ENCODE measurements at regions not wholly inside any gene's neighbourhood (a gene's known extent, or its start where the extent isn't known, plus 50 kb on each side); places are given as distances from the start of the nearest gene placed in this dataset.
A peak's percentile ranks its signal among the peaks of the same experiment; 100 is the strongest.
"Not testable (repeated sequence)": the region's sequence is repeated elsewhere in the genome, so short reads cannot be mapped to it uniquely, and the experiment has no call there.

GRCh38 chr9:21533597-21533996 is 51.5 kb upstream of the IFNE start:
- no peaks in the 10 kb centered on the region for H3K4me1 Mint-ChIP-seq
- H3K36me3 Mint-ChIP-seq = no peaks in the 10 kb centered on the region
- no peak for DNase-seq
- no peak overlapping the region for H3K27ac Mint-ChIP-seq
- CTCF ChIA-PET = no interaction called here
- H3K9me3 Mint-ChIP-seq = no peaks in the 10 kb centered on the region
- H3K27me3 Mint-ChIP-seq = no peaks in the 10 kb centered on the region
- no peak overlapping the region for H3K4me3 Mint-ChIP-seq

DNA sequence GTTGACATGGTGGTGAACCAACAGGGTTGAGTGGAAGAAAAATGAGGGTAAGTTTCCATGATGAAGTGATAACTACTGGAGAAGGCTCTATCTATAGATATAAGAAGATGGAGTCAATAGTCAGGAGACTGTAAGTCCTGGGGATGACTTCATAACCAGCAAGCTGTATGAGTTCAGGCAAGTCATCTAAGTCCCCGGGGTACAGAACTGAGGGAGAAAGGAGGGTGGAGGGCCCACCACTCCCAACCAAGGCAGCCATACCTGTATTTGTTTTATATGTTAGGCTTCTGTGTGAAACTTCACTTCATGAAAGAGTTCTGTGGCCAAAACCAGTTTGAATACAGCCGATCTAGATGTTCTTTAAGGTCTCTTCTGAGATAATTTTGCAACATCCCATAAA is 53.3 kb upstream of the IFNE start:
- no peak overlapping the region for H3K27ac Mint-ChIP-seq
- H3K9me3 Mint-ChIP-seq = no peaks in the 10 kb centered on the region
- no peaks in the 10 kb centered on the region for H3K36me3 Mint-ChIP-seq
- H3K27me3 Mint-ChIP-seq = no peaks in the 10 kb centered on the region
- no peaks in the 10 kb centered on the region for H3K4me1 Mint-ChIP-seq
- H3K4me3 Mint-ChIP-seq = no peak overlapping the region
- CTCF ChIA-PET = no interaction called here
- DNase-seq = no peak

DNA sequence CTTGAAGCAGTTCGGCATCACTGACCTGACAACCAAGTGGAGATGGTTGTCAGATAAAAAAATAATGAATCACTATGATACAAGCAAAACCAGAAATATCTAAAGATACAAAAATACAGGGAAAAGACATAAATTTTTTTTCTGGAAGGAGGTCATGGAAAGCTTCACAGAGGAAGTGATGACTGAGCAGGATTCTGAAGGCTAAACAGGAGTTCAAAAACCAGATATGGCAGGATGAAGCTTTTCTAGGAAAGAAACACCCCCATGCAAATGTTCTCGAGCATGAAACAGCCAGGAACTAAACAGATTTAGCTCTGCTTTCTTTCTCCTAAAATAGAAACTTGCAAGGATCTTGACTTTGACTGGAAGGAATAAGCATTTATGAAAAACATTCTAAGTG is 60.7 kb upstream of the IFNE start:
- Mint-ChIP-seq H3K27me3 (no peaks in the 10 kb centered on the region), H3K4me1 (peaks cover 8% of the 10 kb centered on the region), H3K36me3 (peaks cover 2% of the 10 kb centered on the region), H3K27ac (no peak overlapping the region), H3K9me3 (no peaks in the 10 kb centered on the region), H3K4me3 (no peak overlapping the region)
- CTCF ChIA-PET = interaction anchor here (0.6 kb wide), 1 partner anchor 190 kb away, joined by 3 read pairs; no protein-coding TSS in a partner anchor
- DNase-seq = no peak

- Mint-ChIP-seq H3K4me1 (peaks cover 8% of the 10 kb centered on the region), H3K27ac (no peak overlapping the region), H3K9me3 (no peaks in the 10 kb centered on the region), H3K27me3 (no peaks in the 10 kb centered on the region), H3K4me3 (no peak overlapping the region), H3K36me3 (peaks cover 2% of the 10 kb centered on the region)
- CTCF ChIA-PET = interaction anchor here (0.6 kb wide), 1 partner anchor 189 kb away, joined by 3 read pairs; no protein-coding TSS in a partner anchor
- DNase-seq = no peak
Measured at GRCh38 chr9:21543187-21543586, 61.1 kb upstream of the IFNE start.

- not testable (repeated sequence) for H3K27ac Mint-ChIP-seq, H3K36me3 Mint-ChIP-seq, H3K9me3 Mint-ChIP-seq, H3K4me1 Mint-ChIP-seq, H3K4me3 Mint-ChIP-seq, H3K27me3 Mint-ChIP-seq, DNase-seq
- CTCF ChIA-PET = interaction anchor here (0.6 kb wide), 1 partner anchor 237 kb away, joined by 3 read pairs; no protein-coding TSS in a partner anchor
Measured at GRCh38 chr9:21543816-21544215, 61.7 kb upstream of the IFNE start.

DNA sequence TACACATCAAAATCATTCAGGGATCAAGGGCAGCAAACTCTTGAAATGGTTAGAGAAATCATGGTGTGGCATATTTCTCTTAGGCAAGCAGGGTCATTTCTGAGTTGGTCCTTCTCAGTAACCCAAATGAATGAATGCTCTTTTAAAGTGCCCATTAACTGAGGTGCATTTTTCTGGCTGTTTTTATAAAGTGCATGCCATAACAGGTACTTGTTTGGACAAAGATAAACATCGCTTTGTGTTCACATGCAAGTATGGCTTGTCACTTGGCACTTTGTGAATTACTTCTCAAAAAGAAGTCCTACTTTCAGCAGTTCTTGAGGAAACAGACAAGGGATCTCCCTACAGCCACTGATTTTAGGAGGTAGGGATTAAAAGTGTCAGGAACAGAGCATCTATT is 64.8 kb upstream of the IFNE start:
- DNase-seq = no peak
- H3K36me3 Mint-ChIP-seq = peaks cover 2% of the 10 kb centered on the region
- no peaks in the 10 kb centered on the region for H3K27me3 Mint-ChIP-seq
- peaks cover 22% of the 10 kb centered on the region for H3K4me1 Mint-ChIP-seq
- CTCF ChIA-PET = no interaction called here
- no peaks in the 10 kb centered on the region for H3K9me3 Mint-ChIP-seq
- H3K4me3 Mint-ChIP-seq = no peak overlapping the region
- no peak overlapping the region for H3K27ac Mint-ChIP-seq

DNA sequence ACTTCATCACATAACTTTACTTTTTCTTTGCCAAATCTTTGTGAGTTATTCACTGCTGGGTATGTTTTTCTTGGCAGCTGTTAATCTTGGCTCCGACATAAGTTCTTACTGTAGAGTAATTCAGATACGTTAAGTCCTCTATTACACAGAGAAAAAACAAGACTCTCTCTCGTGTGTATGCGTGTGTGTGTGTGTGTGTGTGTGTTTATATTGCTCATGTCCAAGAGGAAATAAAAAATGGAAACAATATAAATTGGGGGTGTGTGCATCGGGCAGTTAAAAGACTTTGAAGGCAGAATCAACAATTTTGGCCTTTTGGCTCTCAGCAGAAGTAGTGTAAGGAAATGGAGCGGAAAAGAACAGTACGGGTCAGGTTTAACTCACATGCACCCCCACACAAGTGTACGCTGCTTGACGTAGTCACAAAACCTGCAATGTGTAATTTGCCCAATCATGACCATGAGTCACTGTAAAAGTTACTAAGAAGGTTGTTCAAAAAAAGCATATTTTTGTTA is 67.2 kb upstream of the IFNE start:
- H3K4me3 Mint-ChIP-seq = no peak overlapping the region
- H3K27me3 Mint-ChIP-seq = no peaks in the 10 kb centered on the region
- no peaks in the 10 kb centered on the region for H3K9me3 Mint-ChIP-seq
- DNase-seq = no peak
- CTCF ChIA-PET = no interaction called here
- H3K4me1 Mint-ChIP-seq = peaks cover 16% of the 10 kb centered on the region
- H3K27ac Mint-ChIP-seq = no peak overlapping the region
- H3K36me3 Mint-ChIP-seq = peaks cover 2% of the 10 kb centered on the region

- Mint-ChIP-seq H3K9me3 (no peaks in the 10 kb centered on the region), H3K4me1 (peaks cover 16% of the 10 kb centered on the region), H3K27ac (no peak overlapping the region), H3K4me3 (no peak overlapping the region), H3K36me3 (no peaks in the 10 kb centered on the region), H3K27me3 (no peaks in the 10 kb centered on the region)
- CTCF ChIA-PET = no interaction called here
- DNase-seq = no peak
Measured at GRCh38 chr9:21549890-21550289, 67.8 kb upstream of the IFNE start.

DNA sequence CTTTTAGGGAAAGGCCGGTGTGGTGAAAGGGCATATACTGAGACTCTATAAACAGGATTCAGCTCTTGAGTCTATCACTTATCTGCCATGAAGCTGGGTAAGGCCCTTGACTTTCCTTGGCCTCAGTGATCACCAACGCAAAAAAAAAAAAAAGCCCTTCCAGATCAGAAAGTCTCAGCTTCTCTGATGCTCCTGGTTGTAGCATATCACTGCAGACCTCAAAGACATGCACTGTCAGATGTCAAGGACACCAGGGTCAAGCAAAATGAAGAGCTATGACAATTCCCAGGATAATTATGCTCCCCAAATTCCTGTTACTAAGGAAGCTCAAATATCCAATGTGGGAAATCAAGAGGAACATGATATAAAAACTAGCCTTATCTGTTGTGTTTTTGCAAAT is 68.3 kb upstream of the IFNE start:
- DNase-seq = no peak
- Mint-ChIP-seq H3K27ac (peak overlapping the region; percentile 37), H3K9me3 (no peaks in the 10 kb centered on the region), H3K4me3 (no peak overlapping the region), H3K4me1 (peaks cover 16% of the 10 kb centered on the region), H3K36me3 (no peaks in the 10 kb centered on the region), H3K27me3 (no peaks in the 10 kb centered on the region)
- CTCF ChIA-PET = no interaction called here

DNA sequence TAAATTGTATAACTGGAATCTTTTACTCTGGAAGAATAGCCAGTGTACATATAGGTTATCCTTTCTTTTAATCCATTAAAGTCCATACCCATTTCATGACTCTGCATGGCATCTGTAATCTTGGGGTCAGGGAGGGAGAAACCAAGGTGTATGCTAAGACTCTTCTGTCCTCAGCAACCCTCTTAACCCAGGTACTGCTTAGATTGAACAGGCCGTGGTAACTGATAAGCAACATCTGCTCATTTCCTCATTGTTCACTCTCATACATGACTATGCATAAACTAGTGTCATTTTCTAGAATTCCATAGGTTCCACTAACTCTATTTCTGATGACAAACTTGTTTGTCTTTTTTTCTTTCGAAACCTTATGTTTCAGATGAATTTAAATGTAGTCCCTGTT is 69.3 kb upstream of the IFNE start:
- CTCF ChIA-PET = no interaction called here

DNA sequence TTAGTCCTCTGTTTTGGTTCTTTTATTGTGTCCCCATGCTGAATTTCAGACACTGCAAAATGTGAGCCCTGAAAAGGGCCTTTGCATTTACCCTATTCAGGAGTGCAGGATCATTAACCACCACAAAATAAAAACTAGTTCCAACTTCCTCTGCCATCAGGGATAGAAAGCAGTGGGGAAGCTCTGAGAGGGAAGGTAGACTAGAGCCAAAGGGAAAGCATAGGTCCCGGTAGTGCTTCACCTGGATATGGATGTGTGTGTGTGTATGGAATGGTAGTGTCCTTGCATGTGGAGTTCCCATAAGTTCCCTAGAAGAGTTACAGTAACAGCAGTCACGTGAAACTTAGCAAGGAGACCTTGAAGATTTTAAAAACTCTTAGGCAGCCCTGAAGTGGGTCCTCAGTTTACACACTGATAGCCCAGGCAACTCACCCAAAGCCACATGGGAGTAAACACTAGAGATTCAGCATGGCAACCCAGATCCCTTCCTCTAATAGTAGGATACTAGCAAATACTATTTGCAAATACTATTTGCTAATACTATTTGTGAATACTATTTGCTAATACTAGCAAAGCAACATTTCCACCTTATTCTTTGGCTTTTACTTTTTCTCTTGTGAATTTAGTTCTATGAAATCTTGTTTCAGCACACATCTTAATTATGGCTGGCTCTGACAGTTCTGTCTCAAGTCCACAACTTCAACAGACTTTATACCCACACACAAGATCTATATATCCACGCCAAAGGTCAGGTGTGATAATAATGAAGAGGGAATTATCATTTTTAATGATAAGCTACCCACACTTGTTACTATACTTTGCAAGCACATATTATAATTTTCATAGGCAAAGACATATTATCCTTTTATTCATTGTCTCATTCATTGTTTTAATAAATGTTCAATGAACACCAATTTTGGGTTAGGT is 70.4 kb upstream of the IFNE start:
- CTCF ChIA-PET = no interaction called here
- Mint-ChIP-seq H3K27me3 (peaks cover 6% of the 10 kb centered on the region), H3K9me3 (no peaks in the 10 kb centered on the region), H3K36me3 (no peaks in the 10 kb centered on the region), H3K27ac (no peak overlapping the region), H3K4me1 (peaks cover 16% of the 10 kb centered on the region), H3K4me3 (no peak overlapping the region)
- DNase-seq = no peak

More for the DNA sequence above, 69.3 kb upstream of the IFNE start:
- Mint-ChIP-seq H3K27me3 (peaks cover 6% of the 10 kb centered on the region), H3K4me1 (peaks cover 16% of the 10 kb centered on the region), H3K27ac (no peak overlapping the region), H3K4me3 (no peak overlapping the region), H3K9me3 (no peaks in the 10 kb centered on the region), H3K36me3 (no peaks in the 10 kb centered on the region)
- no peak for DNase-seq

- CTCF ChIA-PET = no interaction called here
- Mint-ChIP-seq H3K4me1 (peaks cover 20% of the 10 kb centered on the region), H3K4me3 (no peak overlapping the region), H3K27ac (no peak overlapping the region), H3K36me3 (no peaks in the 10 kb centered on the region), H3K9me3 (no peaks in the 10 kb centered on the region), H3K27me3 (peaks cover 10% of the 10 kb centered on the region)
- no peak for DNase-seq
Measured at GRCh38 chr9:21553441-21553840, 71.3 kb upstream of the IFNE start.

GRCh38 chr9:21554813-21555212 is 72.7 kb upstream of the IFNE start:
- peaks cover 19% of the 10 kb centered on the region for H3K27me3 Mint-ChIP-seq
- H3K4me1 Mint-ChIP-seq = peaks cover 26% of the 10 kb centered on the region
- no peak for DNase-seq
- CTCF ChIA-PET = no interaction called here
- H3K36me3 Mint-ChIP-seq = peaks cover 1% of the 10 kb centered on the region
- no peak overlapping the region for H3K4me3 Mint-ChIP-seq
- H3K9me3 Mint-ChIP-seq = no peaks in the 10 kb centered on the region
- no peak overlapping the region for H3K27ac Mint-ChIP-seq

DNA sequence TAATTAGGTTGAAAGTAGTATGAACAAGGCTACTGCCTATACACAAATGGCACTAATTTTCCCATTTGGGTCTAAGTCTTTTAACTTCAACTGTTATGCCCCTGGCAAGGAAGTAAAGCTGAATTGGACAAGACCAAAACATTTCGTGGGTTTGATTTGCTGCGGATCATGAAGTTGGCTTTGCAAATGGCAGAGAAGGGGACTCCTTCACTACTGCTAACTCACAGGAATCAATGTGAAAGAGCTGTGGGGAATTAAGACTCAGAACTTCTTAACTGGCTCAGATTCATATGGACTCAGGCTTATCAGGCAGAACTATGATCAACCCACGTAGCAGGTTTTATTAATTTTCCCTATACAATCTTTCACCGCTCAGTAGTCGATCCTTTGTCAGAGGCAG is 73.8 kb upstream of the IFNE start:
- DNase-seq = no peak
- peaks cover 28% of the 10 kb centered on the region for H3K27me3 Mint-ChIP-seq
- CTCF ChIA-PET = no interaction called here
- peaks cover 27% of the 10 kb centered on the region for H3K4me1 Mint-ChIP-seq
- H3K27ac Mint-ChIP-seq = no peak overlapping the region
- H3K9me3 Mint-ChIP-seq = no peaks in the 10 kb centered on the region
- no peak overlapping the region for H3K4me3 Mint-ChIP-seq
- H3K36me3 Mint-ChIP-seq = peaks cover 1% of the 10 kb centered on the region
